ENCODE measurements at regions not wholly inside any gene's neighbourhood (a gene's known extent, or its start where the extent isn't known, plus 50 kb on each side); places are given as distances from the start of the nearest gene placed in this dataset.

DNA sequence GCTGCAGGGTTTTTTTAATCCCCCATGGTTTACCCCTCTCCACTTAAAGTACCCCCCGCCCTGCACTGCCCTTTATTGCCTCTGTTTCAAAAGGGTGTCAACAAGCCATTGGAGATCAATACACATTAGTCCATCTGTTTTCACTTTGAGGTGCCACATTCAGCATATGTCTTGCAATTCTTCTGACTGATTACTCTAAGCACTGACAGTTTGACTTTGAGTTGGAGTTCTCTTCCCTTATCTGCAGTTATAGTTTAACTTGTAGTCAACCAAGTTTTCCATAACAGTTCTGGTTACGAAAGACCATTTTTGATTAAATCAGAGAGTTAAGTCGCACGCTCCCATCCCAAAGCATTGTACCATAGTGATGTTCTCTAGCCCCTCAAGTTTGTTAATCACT, 260.8 kb upstream of the TBX3 start:
- no peak for DNase-seq (ENCODE audit: low read depth, low spot score)

DNA sequence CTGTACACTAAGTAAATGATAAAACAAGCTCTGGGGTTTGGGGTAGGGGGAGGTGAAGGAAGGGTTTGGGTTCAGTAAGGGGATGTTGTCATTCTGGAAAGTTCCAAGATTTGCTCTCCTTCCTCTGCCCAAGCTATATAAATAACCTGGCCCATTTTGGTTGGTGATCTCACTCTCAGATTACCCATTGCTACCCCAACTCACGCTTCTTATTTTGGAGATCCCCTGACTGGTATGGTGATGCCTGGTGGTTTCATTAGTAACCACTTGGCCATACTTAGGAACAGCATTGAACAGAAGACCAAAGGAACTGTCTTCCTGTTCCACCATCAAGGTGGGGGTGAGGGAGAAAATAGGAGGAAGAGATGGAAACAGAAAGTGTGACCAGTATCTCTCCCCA, 259.6 kb upstream of the TBX3 start:
- DNase-seq (ENCODE audit: low read depth, low spot score): no peak

DNA sequence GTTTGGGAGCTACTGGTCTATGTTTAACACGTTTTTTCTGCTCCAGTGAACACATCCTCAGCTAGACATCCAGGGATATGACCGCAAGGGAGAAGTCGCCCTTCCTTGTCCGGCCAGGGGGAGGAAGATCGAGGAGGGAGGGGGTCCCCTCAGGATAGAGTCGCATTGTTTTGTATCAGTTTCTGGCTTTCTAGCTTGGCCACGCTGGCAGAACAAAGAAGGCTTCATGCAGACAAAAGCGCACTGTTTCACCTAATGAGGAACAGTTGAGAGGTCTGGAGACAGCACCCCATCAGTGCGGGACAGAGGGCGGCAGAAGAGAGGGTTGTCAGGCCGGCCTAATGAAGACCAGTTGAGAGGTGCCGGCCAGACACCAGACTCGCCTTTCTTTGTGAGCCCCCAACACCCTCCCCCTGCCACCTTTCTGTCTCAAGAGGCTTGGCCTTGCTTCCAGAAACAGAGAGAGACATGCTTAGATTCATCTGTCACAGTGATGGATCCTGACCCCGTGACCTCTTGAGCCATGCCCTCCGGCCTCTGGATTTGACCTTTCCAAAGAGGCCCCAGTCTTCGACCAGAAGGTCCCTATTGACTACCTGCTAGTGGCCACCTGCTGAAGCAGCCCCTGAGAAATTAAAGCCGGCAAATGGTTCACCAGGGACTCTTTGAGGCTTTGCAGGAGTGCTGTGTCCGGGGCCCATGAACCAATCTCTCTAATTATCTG, 254.7 kb upstream of the TBX3 start:
- no peak for DNase-seq (ENCODE audit: low read depth, low spot score)

DNA sequence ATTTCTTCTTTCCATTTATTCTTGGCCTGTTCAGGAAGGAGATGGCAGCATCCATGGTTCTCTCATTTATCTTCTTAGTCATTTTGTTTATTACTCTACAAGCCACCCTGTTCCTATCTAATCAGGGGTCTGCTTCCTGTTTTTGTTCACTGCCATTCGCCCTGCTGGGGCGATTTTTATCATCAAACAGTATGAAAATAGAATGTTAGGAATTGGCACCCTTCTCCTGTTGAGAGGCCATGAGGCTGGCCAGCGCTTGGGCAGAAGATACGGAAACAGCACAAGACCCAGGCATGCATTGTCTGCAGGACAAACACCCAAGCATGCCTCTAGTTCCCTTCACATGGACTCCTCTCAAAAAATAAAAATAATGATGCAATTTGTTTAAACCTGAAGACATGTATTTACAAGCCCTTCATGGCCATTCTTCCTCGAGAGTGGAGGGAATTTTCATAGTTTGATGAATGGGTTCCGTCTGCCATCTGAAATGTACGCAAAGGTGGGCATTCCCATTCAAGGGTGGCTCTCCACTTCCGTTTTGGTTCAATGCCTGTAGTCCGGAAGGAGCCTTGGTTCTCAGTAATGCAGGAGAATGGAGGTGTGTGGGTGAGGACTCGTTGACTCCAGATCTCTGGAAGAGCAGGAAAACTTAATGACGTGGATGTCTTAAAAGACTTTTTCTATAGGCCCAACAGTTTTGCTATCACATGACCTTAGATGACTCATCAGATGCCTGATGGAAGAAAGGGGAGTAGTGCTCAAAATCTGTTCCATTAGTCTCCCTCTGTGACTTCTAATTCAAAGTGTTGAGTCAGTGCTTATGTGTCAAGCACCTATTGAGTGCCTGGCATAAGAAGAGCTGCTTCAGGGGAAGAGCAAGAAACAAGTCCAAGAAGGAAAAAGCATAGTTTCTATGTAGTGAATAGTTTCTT, 252.4 kb upstream of the TBX3 start:
- DNase-seq (ENCODE audit: low read depth, low spot score): no peak

DNA sequence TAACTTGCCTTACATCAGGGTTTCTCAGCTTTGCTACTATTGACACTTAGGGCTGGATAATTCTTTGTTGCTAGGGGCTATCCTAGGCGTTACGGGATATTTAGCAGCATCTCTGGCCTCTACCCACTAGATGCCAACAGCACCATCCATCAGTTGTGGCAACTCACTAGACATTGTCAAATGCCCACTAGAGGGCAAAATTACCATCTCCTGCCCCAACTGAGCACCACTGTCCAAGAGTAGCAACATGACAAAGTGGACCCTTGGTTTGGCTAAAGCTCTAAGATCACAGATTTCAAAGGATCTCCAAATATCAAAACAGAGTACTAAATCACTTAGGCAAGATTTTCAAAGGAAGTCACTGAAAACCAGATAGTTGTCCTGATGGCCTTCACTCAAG, 251.7 kb upstream of the TBX3 start:
- DNase-seq (ENCODE audit: low read depth, low spot score): no peak

DNA sequence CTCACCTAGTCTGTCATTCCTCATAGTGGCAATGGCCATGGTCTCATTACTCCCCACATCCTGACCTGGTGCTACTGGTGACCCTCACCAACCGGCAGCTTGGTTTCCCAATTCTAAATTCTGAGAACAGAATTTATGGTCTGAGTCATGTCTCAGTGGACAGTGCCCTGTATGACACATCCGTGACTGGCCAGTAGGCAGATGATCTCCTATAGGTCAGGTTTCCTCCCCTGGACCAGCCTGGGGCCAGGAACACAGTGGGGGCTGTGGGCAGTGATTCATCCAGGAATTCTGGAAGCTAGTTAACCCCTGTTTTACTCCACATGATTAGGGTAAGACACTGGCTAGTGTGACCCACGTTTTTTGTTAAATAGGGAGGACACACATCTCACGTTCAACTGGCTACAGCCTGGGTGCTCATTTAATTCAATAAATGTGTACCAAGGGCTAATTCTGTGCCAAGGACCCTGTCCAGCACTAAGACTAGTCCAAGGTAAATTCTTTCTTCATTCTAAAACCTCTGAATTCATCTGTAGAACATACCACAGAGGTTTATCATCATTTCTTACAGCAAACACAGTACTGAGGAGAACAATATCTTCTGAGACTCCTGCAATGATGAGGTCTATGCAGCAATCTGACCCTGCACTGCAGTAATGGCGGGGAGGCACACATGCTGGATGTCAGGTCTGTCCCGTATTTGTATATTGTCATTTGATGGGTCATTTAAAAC, 249.6 kb upstream of the TBX3 start:
- DNase-seq (ENCODE audit: low read depth, low spot score): peak; percentile 68

DNA sequence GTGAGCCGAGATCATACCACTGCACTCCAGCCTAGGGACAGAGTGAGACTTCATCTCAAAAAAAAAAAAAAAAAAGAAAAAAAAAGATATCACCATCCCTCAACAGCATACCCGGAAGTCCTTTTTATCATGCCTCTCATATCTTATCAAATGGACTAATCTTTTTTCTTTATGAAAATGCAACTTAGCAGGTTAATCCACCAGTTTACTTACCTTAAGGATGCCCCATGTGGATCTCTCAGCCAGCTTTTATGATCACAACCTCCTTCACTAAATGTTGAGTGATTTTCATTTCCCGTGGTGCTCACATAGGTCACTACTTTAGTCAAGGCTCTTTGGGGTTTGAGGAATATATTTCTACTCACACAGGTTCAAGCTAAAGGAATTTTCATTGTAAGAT, 248.8 kb upstream of the TBX3 start:
- DNase-seq (ENCODE audit: low read depth, low spot score): no peak

DNA sequence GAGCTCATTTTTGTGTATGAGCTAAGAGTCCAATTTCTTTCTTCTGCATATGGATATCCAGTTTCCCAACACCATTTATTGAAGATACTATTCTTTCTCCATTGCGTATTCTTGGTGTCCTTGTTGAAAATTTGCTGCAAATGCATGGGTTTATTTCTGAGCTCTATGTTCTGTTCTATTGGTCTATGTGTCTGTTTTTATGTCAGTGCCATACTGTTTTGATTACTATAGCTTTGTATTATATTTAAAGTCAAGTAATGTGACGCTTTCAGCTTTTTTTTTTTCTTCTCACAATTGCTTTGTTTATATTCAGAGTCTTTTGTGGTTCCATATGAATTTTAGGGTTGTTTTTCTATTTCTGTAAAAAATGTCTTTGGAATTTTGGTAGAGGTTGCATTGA, 247.1 kb upstream of the TBX3 start:
- DNase-seq (ENCODE audit: low read depth, low spot score): no peak

DNA sequence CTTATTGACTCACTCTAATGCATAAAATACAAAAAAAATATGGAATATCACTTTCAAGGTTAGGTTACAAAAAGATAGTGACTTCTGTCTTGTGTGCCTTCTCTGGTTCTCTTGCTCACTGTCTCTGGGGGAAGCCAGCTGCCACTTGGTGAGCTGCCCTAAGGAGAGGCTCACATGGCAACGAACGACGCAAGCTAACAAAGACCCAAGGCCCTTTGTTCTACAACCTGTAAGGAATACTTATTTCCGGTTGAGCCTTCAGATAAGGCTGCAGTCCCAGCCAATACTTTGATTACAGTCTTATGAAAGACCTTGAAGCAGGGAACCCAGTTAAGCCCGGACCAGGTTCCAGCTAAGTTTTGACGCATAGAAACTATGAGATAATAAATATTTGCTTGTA, 242.4 kb upstream of the TBX3 start:
- DNase-seq (ENCODE audit: low read depth, low spot score): no peak

DNA sequence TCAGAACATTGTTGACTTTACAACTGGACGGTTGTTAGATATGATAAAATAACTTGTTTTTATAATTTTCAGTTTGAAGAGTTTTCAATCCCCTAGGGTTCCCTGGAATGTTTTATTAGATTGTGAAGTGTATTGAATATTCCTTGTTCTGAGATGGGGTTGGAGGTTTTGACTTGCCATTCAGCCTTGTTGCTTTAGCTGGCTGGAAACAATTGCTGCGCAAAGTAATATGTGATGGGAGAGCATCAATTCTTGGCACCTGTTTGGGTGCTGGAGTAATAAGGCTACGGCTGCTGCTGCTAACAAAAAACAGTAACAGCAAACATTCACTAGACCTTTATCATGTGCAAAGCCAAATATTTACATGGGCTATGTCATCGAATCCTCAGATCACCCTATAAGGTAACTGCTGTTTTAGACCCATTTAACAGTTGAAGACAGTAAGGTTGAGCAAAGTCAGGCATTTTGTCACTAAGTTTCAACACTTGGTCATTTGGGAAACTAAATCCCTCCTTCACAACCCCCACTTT, 241.0 kb upstream of the TBX3 start:
- no peak for DNase-seq (ENCODE audit: low read depth, low spot score)

DNA sequence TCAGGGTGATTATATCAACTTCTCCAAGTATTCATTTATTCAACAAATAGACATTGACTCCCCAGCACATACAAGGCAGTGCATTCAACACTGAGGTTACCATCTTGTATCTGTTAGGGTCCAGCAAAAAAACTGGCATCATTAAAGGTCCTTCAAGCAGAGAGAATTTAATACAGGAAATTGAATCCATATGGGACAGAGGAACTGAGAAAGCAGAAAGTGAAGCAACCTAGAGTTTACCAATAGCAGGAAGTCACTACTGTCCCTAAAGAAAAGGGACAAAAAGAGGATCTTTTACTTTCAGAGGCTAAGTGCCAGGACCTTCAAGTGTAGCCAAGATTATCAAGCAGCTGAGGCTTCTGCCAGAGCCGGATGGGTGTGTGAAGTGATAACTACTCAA, 237.8 kb upstream of the TBX3 start:
- DNase-seq (ENCODE audit: low read depth, low spot score): no peak

DNA sequence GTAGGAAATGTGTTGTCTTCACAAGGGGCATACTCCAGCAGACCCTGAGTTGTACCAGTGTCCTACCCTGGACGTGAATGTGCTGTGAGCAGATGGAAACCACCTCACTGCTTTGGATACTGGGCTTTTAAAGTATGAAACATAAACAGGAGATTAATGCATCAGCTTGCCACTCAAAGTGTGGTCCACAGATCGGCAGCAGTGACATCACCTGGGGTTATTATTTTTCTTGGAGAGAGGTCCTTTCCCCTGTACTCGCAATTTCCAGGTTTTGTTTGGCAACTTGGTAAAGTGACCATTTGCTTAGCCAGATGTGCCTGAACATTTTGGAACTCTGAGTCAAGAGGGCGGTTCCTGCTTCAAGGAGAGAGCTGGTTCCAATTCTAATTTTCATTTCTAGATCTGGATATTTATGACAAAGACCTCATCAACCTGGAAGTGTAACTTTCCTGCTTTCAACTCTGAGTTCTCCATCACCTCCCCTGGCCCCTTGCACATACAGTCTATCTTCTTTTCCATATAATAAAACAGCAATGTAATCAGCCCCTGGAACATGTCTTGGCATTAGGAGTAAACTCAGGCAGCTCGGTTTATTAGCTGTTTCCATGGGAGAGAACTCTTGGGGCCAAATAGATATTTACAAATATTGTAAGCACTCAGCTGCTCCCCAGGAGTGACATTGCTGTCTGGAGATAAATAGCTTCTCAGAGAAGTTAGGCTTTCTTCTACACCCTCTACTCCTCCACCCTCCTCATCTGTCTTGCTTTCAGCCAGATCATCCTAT, 237.0 kb upstream of the TBX3 start:
- no peak for DNase-seq (ENCODE audit: low read depth, low spot score)

DNA sequence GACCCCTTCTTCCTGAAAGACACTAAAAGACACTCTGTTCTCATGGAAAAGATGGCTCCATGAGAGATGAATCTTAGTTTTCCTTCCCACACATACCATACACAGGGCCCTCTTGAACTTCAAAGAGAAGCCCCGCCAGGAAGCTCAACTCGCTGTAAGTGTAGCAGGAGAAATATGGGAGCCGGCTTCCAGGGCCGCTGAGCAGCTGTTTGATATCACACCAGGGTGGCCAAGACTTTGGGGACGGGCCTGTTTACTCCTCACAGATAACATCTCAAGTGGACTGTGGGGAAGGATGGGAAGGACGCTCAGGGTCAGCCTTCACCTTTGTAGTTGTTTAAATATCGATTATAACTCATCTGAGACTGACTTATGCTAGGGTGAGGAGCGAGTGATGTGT, 235.5 kb upstream of the TBX3 start:
- no peak for DNase-seq (ENCODE audit: low read depth, low spot score)

DNA sequence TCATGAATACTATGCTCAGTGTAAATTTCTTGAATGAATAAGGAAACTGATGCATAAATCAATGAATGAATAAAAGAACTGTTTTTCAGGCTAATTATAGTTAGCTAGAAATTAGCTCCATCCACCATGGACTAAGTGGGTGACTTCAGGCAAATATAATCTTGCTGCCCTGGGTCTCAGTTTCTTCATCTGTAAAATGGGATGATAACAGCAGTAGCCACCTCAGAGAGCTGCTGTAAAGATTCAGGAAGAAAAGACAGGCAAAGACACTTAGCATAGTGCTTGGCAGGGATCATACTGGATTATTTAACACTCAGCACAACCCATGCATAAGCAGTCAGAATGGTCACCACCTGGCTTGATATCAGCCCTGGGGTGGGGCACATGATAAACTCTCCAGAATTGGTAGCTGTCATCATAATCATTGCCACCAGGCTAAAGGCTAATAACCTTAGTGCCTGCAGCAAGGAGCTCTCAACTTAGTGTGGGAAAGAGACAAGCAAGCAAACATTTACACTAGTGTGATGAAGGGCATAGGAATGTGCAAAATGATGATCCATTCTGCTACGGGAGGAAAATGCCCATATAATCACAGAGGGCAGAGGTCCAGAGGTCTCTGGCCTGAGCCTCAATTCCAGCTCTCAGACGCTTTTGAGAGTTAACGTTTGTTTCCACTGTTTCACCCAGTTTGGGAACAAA, 234.7 kb upstream of the TBX3 start:
- no peak for DNase-seq (ENCODE audit: low read depth, low spot score)

DNA sequence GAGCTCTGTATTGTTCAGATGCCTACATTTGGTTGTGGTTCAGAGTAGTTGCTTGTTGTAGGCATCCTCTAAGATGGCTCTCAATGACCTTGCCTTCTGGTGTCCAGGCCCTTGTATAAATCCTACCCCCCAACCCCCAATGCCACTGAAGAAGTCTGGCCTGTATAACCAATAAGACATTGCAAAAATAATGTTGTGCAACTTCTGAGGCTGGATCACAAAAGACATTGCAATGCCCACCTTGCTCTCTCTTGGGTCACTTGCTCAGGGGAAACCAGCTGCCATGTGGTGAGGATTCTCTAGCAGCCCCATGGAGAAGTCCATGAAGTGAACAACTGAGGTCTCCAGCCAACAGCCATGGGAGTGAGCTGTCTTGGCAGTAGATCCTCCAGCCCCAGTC, 234.0 kb upstream of the TBX3 start:
- DNase-seq (ENCODE audit: low read depth, low spot score): no peak

DNA sequence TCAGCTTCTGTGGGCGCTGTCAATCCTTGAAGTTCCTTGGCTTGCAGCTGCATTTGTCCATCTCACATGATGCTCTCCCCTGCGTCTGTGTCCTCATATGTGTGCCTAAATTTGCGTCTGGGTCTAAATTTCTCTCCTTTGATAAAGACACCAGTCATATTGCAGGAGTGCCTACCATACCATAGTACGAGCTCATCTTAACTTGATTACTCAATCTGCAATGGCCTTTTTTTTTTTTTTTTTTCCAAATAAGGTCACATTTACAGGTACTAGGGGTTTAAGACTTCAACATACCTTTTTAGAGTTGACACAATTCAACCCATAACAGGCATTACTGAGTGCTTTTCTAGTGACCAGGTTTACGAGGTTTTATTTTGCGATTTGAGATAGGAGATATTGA, 233.3 kb upstream of the TBX3 start:
- DNase-seq (ENCODE audit: low read depth, low spot score): no peak

DNA sequence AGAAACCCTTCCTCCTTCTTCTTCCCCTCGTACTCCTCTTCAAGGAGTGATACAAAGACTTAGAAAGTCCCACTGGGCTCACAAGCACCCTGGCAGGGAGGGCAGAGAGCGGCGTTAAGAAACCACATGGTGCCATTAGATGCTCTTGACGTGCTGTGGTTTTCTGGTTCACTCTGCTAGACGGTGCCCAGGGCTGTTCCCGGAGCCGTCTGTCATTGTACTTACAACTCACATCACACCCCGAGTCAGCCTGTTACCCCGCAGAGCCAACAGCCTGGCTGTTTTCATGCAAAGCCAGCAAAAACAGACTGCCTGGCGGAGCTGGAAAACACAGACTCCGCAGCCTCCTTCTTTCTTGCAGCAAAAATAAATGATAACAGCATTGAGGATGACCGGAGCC, 232.6 kb upstream of the TBX3 start:
- DNase-seq (ENCODE audit: low read depth, low spot score): peak; percentile 59

DNA sequence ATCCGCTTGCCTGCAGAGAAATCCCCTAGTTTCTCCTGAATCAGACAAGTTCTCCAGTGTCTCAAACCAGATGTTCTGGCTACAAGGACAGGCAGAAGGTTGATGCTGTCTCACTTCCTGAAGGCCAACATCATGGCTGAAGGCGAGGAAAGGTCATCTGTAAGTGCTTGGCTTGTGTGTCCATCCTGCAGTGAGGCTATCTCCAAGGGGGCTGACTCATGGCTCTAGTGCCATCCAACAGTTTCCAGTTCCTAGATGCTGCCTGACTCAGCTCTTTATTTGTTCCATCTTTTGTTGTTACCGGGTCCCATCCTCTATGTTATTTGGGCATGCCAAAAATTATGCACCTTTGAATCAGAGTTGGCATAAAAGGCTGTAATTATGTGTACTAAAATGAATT, 232.1 kb upstream of the TBX3 start:
- DNase-seq (ENCODE audit: low read depth, low spot score): no peak

DNA sequence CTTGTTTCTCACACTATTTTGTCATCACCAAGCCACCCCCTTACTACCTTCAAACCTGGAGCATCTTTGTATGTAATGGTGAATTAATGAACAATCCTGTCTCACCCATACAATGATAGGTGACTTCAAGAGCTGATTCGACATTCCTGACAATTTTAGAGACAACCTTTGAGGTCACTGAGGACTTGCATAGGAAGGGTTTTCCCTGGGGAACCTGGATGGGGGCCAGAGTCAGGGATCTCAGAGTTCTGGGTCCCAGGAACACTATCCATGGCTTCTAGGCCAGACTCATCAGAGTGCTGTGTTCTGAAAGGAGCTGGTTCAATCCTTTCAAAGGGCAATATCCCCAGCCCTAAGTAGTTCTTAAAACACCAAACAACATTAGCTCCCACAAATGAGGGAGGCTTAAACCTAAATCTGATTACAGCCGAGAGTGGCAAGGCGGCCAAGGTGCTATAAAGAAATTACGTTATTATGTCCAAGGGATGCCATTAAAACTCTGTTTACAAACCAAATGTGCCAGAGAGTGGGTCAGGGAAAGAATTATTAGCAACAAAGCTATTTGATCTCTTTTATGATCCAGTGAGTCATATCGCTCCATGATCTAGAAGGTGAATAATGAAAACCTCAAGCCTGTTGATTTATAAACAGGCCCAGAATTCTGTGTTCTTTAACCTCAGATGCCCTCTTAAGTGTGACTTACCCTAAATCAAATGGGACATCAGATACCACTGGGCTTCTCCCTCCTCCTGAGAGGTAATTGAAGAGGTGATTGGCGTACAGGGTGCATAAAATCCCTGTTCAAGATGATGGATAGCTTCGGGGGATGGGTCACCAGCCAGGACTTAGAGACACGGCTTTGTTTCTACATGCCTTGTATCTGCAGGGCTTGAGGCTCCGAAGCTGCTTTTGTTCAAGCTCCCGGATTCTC, 230.2 kb upstream of the TBX3 start:
- DNase-seq (ENCODE audit: low read depth, low spot score): no peak

DNA sequence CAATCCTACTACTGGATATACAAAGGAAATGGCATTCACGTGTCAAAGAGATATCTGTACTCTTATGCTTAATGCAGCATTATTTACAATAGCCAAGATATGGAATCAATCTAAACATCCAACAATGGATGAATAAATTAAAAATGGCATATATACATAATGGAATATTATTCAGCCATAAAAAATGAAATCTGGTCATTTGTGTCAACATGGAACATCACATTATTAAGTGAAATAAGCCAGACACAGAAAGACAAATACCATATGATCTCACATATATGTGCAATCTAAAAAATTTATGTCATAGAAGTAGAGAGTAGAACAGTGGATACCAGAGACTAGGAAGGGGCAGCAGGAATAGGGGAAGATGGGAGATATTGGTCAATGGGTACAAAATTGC, 228.8 kb upstream of the TBX3 start:
- no peak for DNase-seq (ENCODE audit: low read depth, low spot score)

All from smooth muscle cell of the brain vasculature (primary cell).